Ishikawa (cell line): ENCODE measurements at regions not wholly inside any gene's neighbourhood (a gene's known extent, or its start where the extent isn't known, plus 50 kb on each side); places are given as distances from the start of the nearest gene placed in this dataset.

Experiments used
- EGR1 ChIP-seq: IDR thresholded peaks from 2 replicates; pipeline ENCODE4 v1.6.1; 2012
- EP300 ChIP-seq: IDR thresholded peaks from 2 replicates; pipeline ENCODE4 v1.6.1; 2012; ENCODE audit warnings: borderline replicate concordance
- FOXM1 ChIP-seq: IDR thresholded peaks from 2 replicates; pipeline ENCODE4 v1.6.1; 2012; ENCODE audit warnings: low read depth, borderline replicate concordance
- NFIC ChIP-seq: IDR thresholded peaks from 2 replicates; pipeline ENCODE4 v1.6.1; 2012
- RAD21 ChIP-seq: IDR thresholded peaks from 2 replicates; pipeline ENCODE4 v1.6.1; 2012; ENCODE audit warnings: low read depth
- TAF1 ChIP-seq: IDR thresholded peaks from 2 replicates; pipeline ENCODE4 v1.6.1; 2012; ENCODE audit warnings: low read depth, mild to moderate bottlenecking
- YY1 ChIP-seq: IDR thresholded peaks from 2 replicates; pipeline ENCODE4 v1.6.1; 2012; ENCODE audit warnings: low read depth
- TF ChIP-seq, protein P1 (sequence below): IDR thresholded peaks from 2 replicates; pipeline ENCODE4 v1.6.1; 2012
- TF ChIP-seq, protein P2 (sequence below): IDR thresholded peaks from 2 replicates; pipeline ENCODE4 v1.6.1; 2012; ENCODE audit warnings: low read depth, mild to moderate bottlenecking

DNA sequence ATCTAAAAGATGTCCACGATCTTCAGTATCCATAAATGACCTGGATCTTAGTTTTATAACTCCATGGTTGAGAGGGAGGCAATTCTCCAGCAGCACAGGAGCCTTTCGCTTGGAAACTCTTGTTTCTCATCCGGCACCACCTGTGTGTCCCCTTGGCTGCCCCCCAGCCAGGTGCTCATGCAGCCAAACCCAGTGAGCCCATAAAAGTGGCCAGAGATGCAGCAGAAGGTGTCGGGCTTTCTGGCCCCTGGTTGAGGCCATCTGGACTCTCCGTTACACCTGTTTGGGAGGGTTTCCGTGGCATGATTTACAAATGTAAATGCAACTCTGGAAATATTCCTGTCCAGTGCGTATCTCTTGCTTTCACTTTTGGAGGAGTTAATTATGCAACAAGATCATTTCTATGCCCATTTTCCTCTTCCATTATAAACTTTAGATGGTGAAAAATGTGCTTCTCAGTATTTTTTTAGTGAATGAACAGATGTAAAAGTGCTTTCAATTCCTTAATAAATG is 291.1 kb downstream of the DIO2 start:
- TF ChIP-seq EGR1: no peak
- TF ChIP-seq EP300: no peak
- TF ChIP-seq, protein P1, sequence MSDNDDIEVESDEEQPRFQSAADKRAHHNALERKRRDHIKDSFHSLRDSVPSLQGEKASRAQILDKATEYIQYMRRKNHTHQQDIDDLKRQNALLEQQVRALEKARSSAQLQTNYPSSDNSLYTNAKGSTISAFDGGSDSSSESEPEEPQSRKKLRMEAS: no peak
- no peak for TF ChIP-seq NFIC
- no peak for TF ChIP-seq RAD21
- TF ChIP-seq TAF1: no peak
- no peak for TF ChIP-seq FOXM1
- TF ChIP-seq, protein P2, sequence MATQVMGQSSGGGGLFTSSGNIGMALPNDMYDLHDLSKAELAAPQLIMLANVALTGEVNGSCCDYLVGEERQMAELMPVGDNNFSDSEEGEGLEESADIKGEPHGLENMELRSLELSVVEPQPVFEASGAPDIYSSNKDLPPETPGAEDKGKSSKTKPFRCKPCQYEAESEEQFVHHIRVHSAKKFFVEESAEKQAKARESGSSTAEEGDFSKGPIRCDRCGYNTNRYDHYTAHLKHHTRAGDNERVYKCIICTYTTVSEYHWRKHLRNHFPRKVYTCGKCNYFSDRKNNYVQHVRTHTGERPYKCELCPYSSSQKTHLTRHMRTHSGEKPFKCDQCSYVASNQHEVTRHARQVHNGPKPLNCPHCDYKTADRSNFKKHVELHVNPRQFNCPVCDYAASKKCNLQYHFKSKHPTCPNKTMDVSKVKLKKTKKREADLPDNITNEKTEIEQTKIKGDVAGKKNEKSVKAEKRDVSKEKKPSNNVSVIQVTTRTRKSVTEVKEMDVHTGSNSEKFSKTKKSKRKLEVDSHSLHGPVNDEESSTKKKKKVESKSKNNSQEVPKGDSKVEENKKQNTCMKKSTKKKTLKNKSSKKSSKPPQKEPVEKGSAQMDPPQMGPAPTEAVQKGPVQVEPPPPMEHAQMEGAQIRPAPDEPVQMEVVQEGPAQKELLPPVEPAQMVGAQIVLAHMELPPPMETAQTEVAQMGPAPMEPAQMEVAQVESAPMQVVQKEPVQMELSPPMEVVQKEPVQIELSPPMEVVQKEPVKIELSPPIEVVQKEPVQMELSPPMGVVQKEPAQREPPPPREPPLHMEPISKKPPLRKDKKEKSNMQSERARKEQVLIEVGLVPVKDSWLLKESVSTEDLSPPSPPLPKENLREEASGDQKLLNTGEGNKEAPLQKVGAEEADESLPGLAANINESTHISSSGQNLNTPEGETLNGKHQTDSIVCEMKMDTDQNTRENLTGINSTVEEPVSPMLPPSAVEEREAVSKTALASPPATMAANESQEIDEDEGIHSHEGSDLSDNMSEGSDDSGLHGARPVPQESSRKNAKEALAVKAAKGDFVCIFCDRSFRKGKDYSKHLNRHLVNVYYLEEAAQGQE: no peak
- TF ChIP-seq YY1: no peak
